KMS-11 (cell line): ENCODE measurements at regions not wholly inside any gene's neighbourhood (a gene's known extent, or its start where the extent isn't known, plus 50 kb on each side); places are given as distances from the start of the nearest gene placed in this dataset.

Source experiments
- H2AFZ ChIP-seq: fragments of 200-600 bp; sonication (generic); 2 replicates; pipeline ENCODE4 v1.6.1; 2016; ENCODE audit warnings: antibody characterized with exemption, mixed run types, low read depth
- H3K27ac ChIP-seq: fragments of 200-600 bp; sonication (generic); 2 replicates; pipeline ENCODE4 v1.6.1; 2016; ENCODE audit warnings: mild to moderate bottlenecking, mixed run types
- H3K27me3 ChIP-seq: fragments of 200-600 bp; sonication (generic); 2 replicates; pipeline ENCODE4 v1.6.1; 2017; ENCODE audit warnings: mild to moderate bottlenecking, low read depth, mixed run types, moderate library complexity; ENCODE audit not compliant: insufficient read depth
- H3K36me3 ChIP-seq: fragments of 200-600 bp; sonication (generic); 2 replicates; pipeline ENCODE4 v1.6.1; 2017; ENCODE audit warnings: mild to moderate bottlenecking, mixed run types; ENCODE audit not compliant: insufficient read depth
- H3K4me1 ChIP-seq: fragments of 200-600 bp; sonication (generic); 2 replicates; pipeline ENCODE4 v1.6.1; 2016; ENCODE audit warnings: mild to moderate bottlenecking, low read depth, mixed run types; ENCODE audit not compliant: poor library complexity, severe bottlenecking
- H3K4me2 ChIP-seq: fragments of 200-600 bp; sonication (generic); 2 replicates; pipeline ENCODE4 v1.7.0; 2016; ENCODE audit warnings: mild to moderate bottlenecking, mixed run types
- H3K4me3 ChIP-seq: fragments of 200-600 bp; sonication (generic); IDR thresholded peaks from 2 replicates; pipeline ENCODE4 v1.6.1; 2017; ENCODE audit warnings: low read depth, low read length, mixed read lengths; ENCODE audit not compliant: insufficient read depth
- H3K79me2 ChIP-seq: fragments of 200-600 bp; sonication (generic); 2 replicates; pipeline ENCODE4 v1.6.1; 2016; ENCODE audit warnings: low read depth, mixed run types; ENCODE audit not compliant: insufficient read depth
- H3K9ac ChIP-seq: fragments of 200-600 bp; sonication (generic); 2 replicates; pipeline ENCODE4 v1.6.1; 2016; ENCODE audit warnings: mild to moderate bottlenecking, mixed run types
- H4K20me1 ChIP-seq: fragments of 200-600 bp; sonication (generic); 2 replicates; pipeline ENCODE4 v1.6.1; 2016; ENCODE audit warnings: mild to moderate bottlenecking, mixed run types; ENCODE audit not compliant: insufficient read depth
- CTCF ChIP-seq: fragments of 200-600 bp; sonication (generic); conservative IDR thresholded peaks from 2 replicates; pipeline ENCODE4 v1.6.1; 2017; ENCODE audit warnings: low read depth, mild to moderate bottlenecking, antibody characterized with exemption, low read length, moderate library complexity, mixed read lengths

- H3K36me3 ChIP-seq: no peaks in the 10 kb centered on the region
- no peak overlapping the region for H3K4me3 ChIP-seq
- H3K4me1 ChIP-seq: no peaks in the 10 kb centered on the region
- H3K79me2 ChIP-seq: no peaks in the 10 kb centered on the region
- H4K20me1 ChIP-seq: no peaks in the 10 kb centered on the region
- H3K27ac ChIP-seq: no peak overlapping the region
- no peak overlapping the region for H2AFZ ChIP-seq
- no peak overlapping the region for H3K9ac ChIP-seq
- H3K4me2 ChIP-seq: no peak overlapping the region
- no peak for TF ChIP-seq CTCF
- H3K27me3 ChIP-seq: no peaks in the 10 kb centered on the region
These were observed 133.9 kb upstream of the ANKRD55 start for GRCh38 chr5:56366986-56367385.

- Histone ChIP-seq H4K20me1 (no peaks in the 10 kb centered on the region), H3K79me2 (no peaks in the 10 kb centered on the region), H3K4me1 (no peaks in the 10 kb centered on the region), H3K4me2 (no peak overlapping the region), H3K4me3 (no peak overlapping the region), H3K27ac (no peak overlapping the region), H3K27me3 (no peaks in the 10 kb centered on the region), H3K9ac (no peak overlapping the region), H3K36me3 (no peaks in the 10 kb centered on the region), H2AFZ (no peak overlapping the region)
- TF ChIP-seq CTCF: no peak
These were observed 128.3 kb upstream of the ANKRD55 start for GRCh38 chr5:56361398-56361797.

GRCh38 chr5:56360816-56361215, 127.7 kb upstream of the ANKRD55 start:
- Histone ChIP-seq H3K9ac (no peak overlapping the region), H2AFZ (no peak overlapping the region), H4K20me1 (no peaks in the 10 kb centered on the region), H3K4me3 (no peak overlapping the region), H3K36me3 (no peaks in the 10 kb centered on the region), H3K4me2 (no peak overlapping the region), H3K27ac (no peak overlapping the region), H3K79me2 (no peaks in the 10 kb centered on the region), H3K4me1 (no peaks in the 10 kb centered on the region), H3K27me3 (no peaks in the 10 kb centered on the region)
- TF ChIP-seq CTCF: no peak

- Histone ChIP-seq H3K79me2 (no peaks in the 10 kb centered on the region), H3K36me3 (no peaks in the 10 kb centered on the region), H2AFZ (no peak overlapping the region), H3K27me3 (no peaks in the 10 kb centered on the region), H3K27ac (no peak overlapping the region), H3K4me1 (no peaks in the 10 kb centered on the region), H3K4me2 (no peak overlapping the region), H3K9ac (no peak overlapping the region), H3K4me3 (no peak overlapping the region), H4K20me1 (no peaks in the 10 kb centered on the region)
- no peak for TF ChIP-seq CTCF
These were observed 126.9 kb upstream of the ANKRD55 start for GRCh38 chr5:56359809-56360685.
